GM18505 (cell line): ENCODE measurements at regions not wholly inside any gene's neighbourhood (a gene's known extent, or its start where the extent isn't known, plus 50 kb on each side); places are given as distances from the start of the nearest gene placed in this dataset.

Experiments
- ATAC-seq: cut with Tn5 transposase; IDR thresholded peaks from one replicate; pipeline ENCODE4 v1.9.1; 2021; ENCODE audit not compliant: unreplicated experiment
- POLR2A ChIP-seq: IDR thresholded peaks from 4 replicates; pipeline ENCODE4 v1.6.1; 2011; ENCODE audit warnings: borderline replicate concordance; ENCODE audit not compliant: insufficient read depth, insufficient read length; ENCODE audit errors: extremely low read depth

GRCh38 chr16:6499413-6499812 lies 833.2 kb upstream of the RBFOX1 start:
- no peak for TF ChIP-seq POLR2A
- ATAC-seq = no peak

GRCh38 chr16:6498858-6499257 lies 833.8 kb upstream of the RBFOX1 start:
- ATAC-seq = no peak
- TF ChIP-seq POLR2A = no peak

- no peak for TF ChIP-seq POLR2A
- no peak for ATAC-seq
These were observed 835.6 kb upstream of the RBFOX1 start for GRCh38 chr16:6496996-6497395.

GRCh38 chr16:6495486-6496210 lies 837.0 kb upstream of the RBFOX1 start:
- no peak for TF ChIP-seq POLR2A
- no peak for ATAC-seq

- no peak for ATAC-seq
- no peak for TF ChIP-seq POLR2A
These were observed 837.9 kb upstream of the RBFOX1 start for GRCh38 chr16:6494716-6495115.

- no peak for TF ChIP-seq POLR2A
These were observed 839.1 kb upstream of the RBFOX1 start for GRCh38 chr16:6493555-6493954.

GRCh38 chr16:6492742-6493141 lies 839.9 kb upstream of the RBFOX1 start:
- ATAC-seq = no peak
- TF ChIP-seq POLR2A = no peak

More at GRCh38 chr16:6493555-6493954, 839.1 kb upstream of the RBFOX1 start:
- ATAC-seq = no peak

- ATAC-seq = no peak
- no peak for TF ChIP-seq POLR2A
These were observed 847.7 kb upstream of the RBFOX1 start for GRCh38 chr16:6484935-6485334.

GRCh38 chr16:6484081-6484480 lies 848.6 kb upstream of the RBFOX1 start:
- ATAC-seq = no peak
- TF ChIP-seq POLR2A = no peak

GRCh38 chr16:6483469-6484033 lies 849.1 kb upstream of the RBFOX1 start:
- ATAC-seq = no peak
- no peak for TF ChIP-seq POLR2A

GRCh38 chr16:6482696-6483468 lies 849.8 kb upstream of the RBFOX1 start:
- ATAC-seq = no peak
- no peak for TF ChIP-seq POLR2A

GRCh38 chr16:6481894-6482293 lies 850.8 kb upstream of the RBFOX1 start:
- ATAC-seq = no peak
- no peak for TF ChIP-seq POLR2A

GRCh38 chr16:6453742-6454141 lies 878.9 kb upstream of the RBFOX1 start:
- no peak for TF ChIP-seq POLR2A
- no peak for ATAC-seq
